ENCODE measurements at regions not wholly inside any gene's neighbourhood (a gene's known extent, or its start where the extent isn't known, plus 50 kb on each side); places are given as distances from the start of the nearest gene placed in this dataset.

GRCh38 chr17:65370669-65371131, 190.7 kb downstream of the AXIN2 start:
- TF ChIP-seq CTCF (IDR thresholded peaks at IDR 0.05) = no peak
- TF ChIP-seq ZFX (IDR thresholded peaks at IDR 0.05; ENCODE audit: borderline replicate concordance) = no peak
- no peak overlapping the region for H3K27ac ChIP-seq

DNA sequence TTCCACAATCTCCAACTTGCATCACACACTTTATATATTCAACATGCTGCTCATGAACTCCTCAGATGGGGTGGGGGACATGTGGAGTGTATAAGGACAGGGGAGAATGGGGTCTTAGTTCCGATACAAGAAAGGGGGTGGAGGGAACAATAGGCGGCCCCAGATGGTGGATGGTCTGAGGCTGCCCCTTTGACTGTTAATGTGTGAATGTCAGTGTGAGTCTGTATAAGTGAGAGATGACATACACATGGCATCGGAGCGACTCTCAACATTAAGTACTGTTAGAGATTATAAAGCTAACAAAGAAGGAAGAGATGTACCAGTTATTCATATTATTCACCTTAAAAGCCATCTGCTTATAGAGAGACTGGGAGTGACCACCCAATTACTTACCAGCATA, 193.1 kb downstream of the AXIN2 start:
- no peak overlapping the region for H3K27ac ChIP-seq
- TF ChIP-seq ZFX (IDR thresholded peaks at IDR 0.05; ENCODE audit: borderline replicate concordance) = no peak
- TF ChIP-seq CTCF (IDR thresholded peaks at IDR 0.05) = no peak

- H3K27ac ChIP-seq = no peak overlapping the region
- TF ChIP-seq ZFX (IDR thresholded peaks at IDR 0.05; ENCODE audit: borderline replicate concordance) (no peak), CTCF (IDR thresholded peaks at IDR 0.05) (no peak)
These were observed 195.2 kb downstream of the AXIN2 start for GRCh38 chr17:65366102-65366844.

- TF ChIP-seq ZFX (IDR thresholded peaks at IDR 0.05; ENCODE audit: borderline replicate concordance) (no peak), CTCF (IDR thresholded peaks at IDR 0.05) (no peak)
- H3K27ac ChIP-seq = no peak overlapping the region
These were observed 196.3 kb downstream of the AXIN2 start for GRCh38 chr17:65365169-65365568.

DNA sequence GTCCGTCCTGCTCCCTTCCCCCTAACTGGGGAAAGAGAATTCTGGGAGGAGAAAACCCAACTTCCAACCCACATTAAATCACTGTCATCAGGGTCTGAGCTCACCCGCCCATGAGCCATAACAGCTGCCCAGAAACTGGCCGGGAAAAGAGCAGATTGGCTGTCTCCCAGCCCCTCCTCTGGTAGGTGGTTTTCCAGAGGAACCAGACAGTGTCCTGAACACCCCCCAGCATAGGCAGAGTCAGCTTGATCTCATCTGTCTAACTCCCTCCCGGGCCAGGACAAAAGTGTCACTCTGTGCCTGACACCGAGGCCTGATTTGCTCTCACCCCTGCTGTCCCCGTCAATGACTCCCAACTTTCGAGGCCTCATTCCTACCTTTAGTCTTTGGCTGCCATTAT, 197.0 kb downstream of the AXIN2 start:
- TF ChIP-seq CTCF (IDR thresholded peaks at IDR 0.05) = no peak
- H3K27ac ChIP-seq = no peak overlapping the region

DNA sequence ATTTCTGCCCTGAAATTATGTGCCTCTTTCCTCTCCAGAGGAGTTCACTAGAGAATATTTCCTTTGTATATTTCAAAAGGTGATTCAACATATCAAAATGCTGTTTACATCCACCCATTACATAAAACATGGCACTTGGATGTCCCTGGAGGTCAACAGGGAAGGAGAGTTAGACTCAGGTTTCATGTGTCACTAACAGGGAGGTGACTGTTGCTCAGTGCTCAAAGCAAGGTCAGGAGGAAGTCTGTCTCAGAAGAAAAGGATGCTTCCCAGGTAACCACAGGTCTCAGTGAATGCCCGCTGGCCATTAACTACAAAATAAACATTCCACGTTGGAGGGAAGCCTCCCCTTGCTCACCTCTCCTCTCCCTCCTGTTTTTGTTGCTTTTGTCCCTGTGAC, 198.6 kb downstream of the AXIN2 start:
- TF ChIP-seq ZFX (IDR thresholded peaks at IDR 0.05; ENCODE audit: borderline replicate concordance) (no peak), CTCF (IDR thresholded peaks at IDR 0.05) (no peak)
- no peak overlapping the region for H3K27ac ChIP-seq

- H3K27ac ChIP-seq = no peak overlapping the region
- TF ChIP-seq CTCF (IDR thresholded peaks at IDR 0.05) (no peak), ZFX (IDR thresholded peaks at IDR 0.05; ENCODE audit: borderline replicate concordance) (no peak)
These were observed 200.4 kb downstream of the AXIN2 start for GRCh38 chr17:65360961-65361552.

Data from 22Rv1 (cell line).